Tibial nerve (tissue), 4 donors: ENCODE measurements at regions not wholly inside any gene's neighbourhood (a gene's known extent, or its start where the extent isn't known, plus 50 kb on each side); places are given as distances from the start of the nearest gene placed in this dataset.

Experiments used
- DNase-seq, 2 donors: peaks; one replicate each; pipeline ENCODE4 v3.0.0-alpha.2; 2019; ENCODE audit warnings: low spot score in 2 of 2
- H3K27ac ChIP-seq, 4 donors: fragments of 200-600 bp; sonication (generic) in 3 of 4; one replicate each; pipeline ENCODE4 v1.5.1; 2017 to 2019; ENCODE audit warnings: mild to moderate bottlenecking in 1 of 4
- H3K27me3 ChIP-seq, 2 donors: fragments of 200-600 bp; sonication (generic) in 1 of 2; one replicate each; pipeline versions ENCODE4 v1.5.1 to v1.6.0; 2017 to 2019
- H3K36me3 ChIP-seq, 3 donors: fragments of 200-600 bp; sonication (generic); one replicate each; pipeline ENCODE4 v1.5.1; 2018 to 2019
- H3K4me1 ChIP-seq, 4 donors: fragments of 200-600 bp; sonication (generic) in 3 of 4; one replicate each; pipeline ENCODE4 v1.5.1; 2017 to 2019
- H3K4me3 ChIP-seq, 4 donors: fragments of 200-600 bp; sonication (generic) in 3 of 4; one replicate each; pipeline ENCODE4 v1.5.1; 2017 to 2019; ENCODE audit warnings: mild to moderate bottlenecking in 1 of 4, moderate library complexity in 1 of 4
- H3K9me3 ChIP-seq, 4 donors: fragments of 200-600 bp; sonication (generic) in 3 of 4; one replicate each; pipeline ENCODE4 v1.5.1; 2017 to 2019
- CTCF ChIP-seq, 5 experiments: fragments of 200-600 bp in 3 of 5; fragments of 450-650 bp in 2 of 5; sonication (generic) in 3 of 5; IDR thresholded peaks; one replicate each; pipeline ENCODE4 v1.5.1; 2016 to 2019; ENCODE audit warnings: antibody characterized with exemption in 5 of 5, mild to moderate bottlenecking in 3 of 5, moderate library complexity in 2 of 5
- EP300 ChIP-seq, 2 donors: sonication (generic); formaldehyde crosslinking; IDR thresholded peaks; one replicate each; pipeline ENCODE4 v1.6.1; 2017; ENCODE audit warnings: antibody characterized with exemption in 2 of 2, mild to moderate bottlenecking in 1 of 2
- POLR2A ChIP-seq, 2 donors: fragments of 450-650 bp; IDR thresholded peaks; one replicate each; pipeline ENCODE4 v1.6.1; 2017; ENCODE audit warnings: antibody characterized with exemption in 2 of 2, mild to moderate bottlenecking in 2 of 2, moderate library complexity in 2 of 2
- WGBS, 2 donors: methylation state at CpG; one replicate each; pipeline ENCODE4 v1.1.5; 2018; 5-methylcytosine and 5-hydroxymethylcytosine counted together

- H3K4me1 ChIP-seq: no peaks in the 10 kb centered on the region
- 44 to 50% methylated on average over 1 of the region's 1 CpG for WGBS, 2 donors
- TF ChIP-seq EP300 (IDR thresholded peaks at IDR 0.05): no peak
- TF ChIP-seq CTCF (IDR thresholded peaks at IDR 0.05): no peak
- no peak for TF ChIP-seq POLR2A (IDR thresholded peaks at IDR 0.05)
- H3K36me3 ChIP-seq: no peaks in the 10 kb centered on the region
- DNase-seq: no peak
- H3K27me3 ChIP-seq: no peaks in the 10 kb centered on the region
- no peak overlapping the region for H3K4me3 ChIP-seq
- H3K27ac ChIP-seq: no peak overlapping the region
- no peaks in the 10 kb centered on the region for H3K9me3 ChIP-seq
Measured at GRCh38 chr12:105479710-105480109, 149.2 kb downstream of the C12orf75 start.

GRCh38 chr12:105480162-105480561 is 149.7 kb downstream of the C12orf75 start:
- no peaks in the 10 kb centered on the region for H3K27me3 ChIP-seq
- H3K27ac ChIP-seq: no peak overlapping the region
- no peak for DNase-seq
- H3K9me3 ChIP-seq: no peaks in the 10 kb centered on the region
- 33 to 44% methylated on average over 2 of the region's 2 CpGs for WGBS, 2 donors
- H3K4me1 ChIP-seq: no peaks in the 10 kb centered on the region
- no peak overlapping the region for H3K4me3 ChIP-seq
- no peaks in the 10 kb centered on the region for H3K36me3 ChIP-seq
- no peak for TF ChIP-seq POLR2A (IDR thresholded peaks at IDR 0.05)
- TF ChIP-seq EP300 (IDR thresholded peaks at IDR 0.05): no peak

GRCh38 chr12:105481392-105482300 is 151.2 kb downstream of the C12orf75 start:
- H3K4me3 ChIP-seq: no peak overlapping the region
- no peak for DNase-seq
- WGBS, 2 donors: 83 to 90% methylated on average over 8 of the region's 8 CpGs
- no peaks in the 10 kb centered on the region for H3K27me3 ChIP-seq
- no peak overlapping the region for H3K27ac ChIP-seq
- TF ChIP-seq EP300 (IDR thresholded peaks at IDR 0.05): no peak
- TF ChIP-seq POLR2A (IDR thresholded peaks at IDR 0.05): no peak
- TF ChIP-seq CTCF (IDR thresholded peaks at IDR 0.05): no peak
- H3K9me3 ChIP-seq: no peaks in the 10 kb centered on the region
- H3K4me1 ChIP-seq: no peaks in the 10 kb centered on the region
- H3K36me3 ChIP-seq: no peaks in the 10 kb centered on the region

- H3K9me3 ChIP-seq: no peaks in the 10 kb centered on the region
- WGBS, 2 donors: 44 to 48% methylated on average over 1 of the region's 1 CpG
Measured at GRCh38 chr12:105482951-105483350, 152.5 kb downstream of the C12orf75 start.

GRCh38 chr12:105483691-105484090 is 153.2 kb downstream of the C12orf75 start:
- H3K4me1 ChIP-seq: no peaks in the 10 kb centered on the region
- TF ChIP-seq POLR2A (IDR thresholded peaks at IDR 0.05) (no peak), EP300 (IDR thresholded peaks at IDR 0.05) (no peak), CTCF (IDR thresholded peaks at IDR 0.05) (no peak)
- no peak overlapping the region for H3K27ac ChIP-seq
- H3K36me3 ChIP-seq: no peaks in the 10 kb centered on the region
- no peaks in the 10 kb centered on the region for H3K9me3 ChIP-seq
- H3K27me3 ChIP-seq: no peaks in the 10 kb centered on the region
- no peak for DNase-seq
- no peak overlapping the region for H3K4me3 ChIP-seq

More at GRCh38 chr12:105482951-105483350, 152.5 kb downstream of the C12orf75 start:
- no peaks in the 10 kb centered on the region for H3K36me3 ChIP-seq
- no peaks in the 10 kb centered on the region for H3K27me3 ChIP-seq
- TF ChIP-seq POLR2A (IDR thresholded peaks at IDR 0.05) (no peak), EP300 (IDR thresholded peaks at IDR 0.05) (no peak), CTCF (IDR thresholded peaks at IDR 0.05) (no peak)
- no peaks in the 10 kb centered on the region for H3K4me1 ChIP-seq
- DNase-seq: no peak
- H3K27ac ChIP-seq: no peak overlapping the region
- no peak overlapping the region for H3K4me3 ChIP-seq
